ENCODE measurements at regions not wholly inside any gene's neighbourhood (a gene's known extent, or its start where the extent isn't known, plus 50 kb on each side); places are given as distances from the start of the nearest gene placed in this dataset.

GRCh38 chr15:70220490-70221096 lies 122.9 kb upstream of the TLE3 start:
- TF ChIP-seq CTCF (IDR thresholded peaks at IDR 0.05) (no peak), POLR2AphosphoS5 (IDR thresholded peaks at IDR 0.05; ENCODE audit: insufficient read depth in 1 of 2, low read depth in 1 of 2) (no peak), POLR2A (IDR thresholded peaks at IDR 0.05) (no peak)
